ENCODE measurements at regions not wholly inside any gene's neighbourhood (a gene's known extent, or its start where the extent isn't known, plus 50 kb on each side); places are given as distances from the start of the nearest gene placed in this dataset.

GRCh38 chr5:10085185-10085584 is 164.5 kb downstream of the ATPSCKMT start:
- no peak overlapping the region for H3K9ac ChIP-seq
- H3K27ac ChIP-seq = no peak overlapping the region
- no peak overlapping the region for H3K4me2 ChIP-seq
- no peaks in the 10 kb centered on the region for H3F3A ChIP-seq (ENCODE audit: low read depth)
- no peak overlapping the region for H3K27ac Mint-ChIP-seq
- H3K27me3 ChIP-seq = no peaks in the 10 kb centered on the region
- no peak overlapping the region for H3K4me3 Mint-ChIP-seq
- no peak overlapping the region for H3K4me3 ChIP-seq
- no peaks in the 10 kb centered on the region for H3K4me1 ChIP-seq
- H3K9me3 Mint-ChIP-seq = peaks cover 9% of the 10 kb centered on the region
- H3K4me1 Mint-ChIP-seq = no peaks in the 10 kb centered on the region
- H4K20me1 ChIP-seq (ENCODE audit: low read depth) = no peaks in the 10 kb centered on the region
- no peaks in the 10 kb centered on the region for H3K79me2 ChIP-seq (ENCODE audit: low read depth)
- H3K36me3 ChIP-seq = no peaks in the 10 kb centered on the region
- H3K27me3 Mint-ChIP-seq (ENCODE audit: insufficient read depth, low read depth) = no peaks in the 10 kb centered on the region
- H3K9me3 ChIP-seq (ENCODE audit: low read depth) = peaks cover 6% of the 10 kb centered on the region
- no peak overlapping the region for H2AFZ ChIP-seq (replicated peaks)
- no peaks in the 10 kb centered on the region for H3K36me3 Mint-ChIP-seq
- TF ChIP-seq EZH2 (IDR thresholded peaks at IDR 0.05) (no peak), CTCF (IDR thresholded peaks at IDR 0.05) (no peak), EZH2phosphoT487 (IDR thresholded peaks at IDR 0.05) (no peak)
- no peak for DNase-seq (ENCODE audit: low spot score)

GRCh38 chr5:10081584-10081983 is 168.1 kb downstream of the ATPSCKMT start:
- Histone ChIP-seq H3K9ac (no peak overlapping the region), H4K20me1 (ENCODE audit: low read depth) (no peaks in the 10 kb centered on the region), H3K79me2 (ENCODE audit: low read depth) (no peaks in the 10 kb centered on the region), H3K4me2 (no peak overlapping the region), H3F3A (ENCODE audit: low read depth) (no peaks in the 10 kb centered on the region), H3K27me3 (no peaks in the 10 kb centered on the region), H3K4me1 (no peaks in the 10 kb centered on the region), H3K9me3 (ENCODE audit: low read depth) (no peaks in the 10 kb centered on the region), H2AFZ (replicated peaks) (no peak overlapping the region), H3K27ac (no peak overlapping the region), H3K4me3 (no peak overlapping the region), H3K36me3 (no peaks in the 10 kb centered on the region)
- no peaks in the 10 kb centered on the region for H3K36me3 Mint-ChIP-seq
- H3K27me3 Mint-ChIP-seq (ENCODE audit: insufficient read depth, low read depth) = peaks cover 2% of the 10 kb centered on the region
- TF ChIP-seq EZH2phosphoT487 (IDR thresholded peaks at IDR 0.05) (no peak), EZH2 (IDR thresholded peaks at IDR 0.05) (no peak), CTCF (IDR thresholded peaks at IDR 0.05) (no peak)
- H3K4me3 Mint-ChIP-seq = no peak overlapping the region
- no peak overlapping the region for H3K27ac Mint-ChIP-seq
- no peaks in the 10 kb centered on the region for H3K9me3 Mint-ChIP-seq
- no peak for DNase-seq (ENCODE audit: low spot score)
- H3K4me1 Mint-ChIP-seq = peaks cover 3% of the 10 kb centered on the region

- Mint-ChIP-seq H3K9me3 (no peaks in the 10 kb centered on the region), H3K4me1 (peaks cover 3% of the 10 kb centered on the region), H3K27me3 (ENCODE audit: insufficient read depth, low read depth) (peaks cover 2% of the 10 kb centered on the region), H3K36me3 (no peaks in the 10 kb centered on the region), H3K27ac (no peak overlapping the region), H3K4me3 (no peak overlapping the region)
- Histone ChIP-seq H3K9ac (no peak overlapping the region), H2AFZ (replicated peaks) (no peak overlapping the region), H3K4me1 (no peaks in the 10 kb centered on the region), H3K27me3 (no peaks in the 10 kb centered on the region), H3K79me2 (ENCODE audit: low read depth) (no peaks in the 10 kb centered on the region), H3K9me3 (ENCODE audit: low read depth) (no peaks in the 10 kb centered on the region), H3F3A (ENCODE audit: low read depth) (no peaks in the 10 kb centered on the region), H3K27ac (no peak overlapping the region), H3K4me3 (no peak overlapping the region), H3K36me3 (no peaks in the 10 kb centered on the region), H4K20me1 (ENCODE audit: low read depth) (no peaks in the 10 kb centered on the region), H3K4me2 (no peak overlapping the region)
- no peak for DNase-seq (ENCODE audit: low spot score)
- TF ChIP-seq CTCF (IDR thresholded peaks at IDR 0.05) = no peak
- no peak for TF ChIP-seq EZH2 (IDR thresholded peaks at IDR 0.05)
- no peak for TF ChIP-seq EZH2phosphoT487 (IDR thresholded peaks at IDR 0.05)
These were observed 171.7 kb downstream of the ATPSCKMT start for GRCh38 chr5:10077791-10078545.

All from neural progenitor cell (in vitro differentiated cells).